ENCODE measurements at regions not wholly inside any gene's neighbourhood (a gene's known extent, or its start where the extent isn't known, plus 50 kb on each side); places are given as distances from the start of the nearest gene placed in this dataset.

DNA sequence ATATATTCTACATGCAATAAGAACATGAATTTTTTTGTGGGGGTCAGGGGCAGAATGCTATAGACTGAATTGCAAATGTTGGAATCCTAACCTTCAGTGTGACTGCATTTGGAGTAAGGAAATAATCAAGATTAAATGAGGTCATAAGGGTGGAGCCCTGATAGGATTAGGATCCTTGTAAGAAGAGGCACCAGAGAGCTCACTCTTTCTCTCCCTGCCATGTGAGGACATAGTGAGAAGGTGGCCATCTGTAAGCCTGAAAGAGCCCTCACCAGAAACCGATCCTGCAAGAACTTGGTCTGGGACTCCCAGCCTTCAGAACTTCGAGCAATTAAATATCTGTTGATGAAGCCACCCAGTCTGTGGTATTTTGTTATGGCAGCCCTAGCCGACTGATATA, 70.3 kb upstream of the SOX13 start:
- no peaks in the 10 kb centered on the region for H3K79me2 ChIP-seq (ENCODE audit: insufficient read depth, low read length)
- no peak overlapping the region for H3K4me2 ChIP-seq (ENCODE audit: low read length)
- no peaks in the 10 kb centered on the region for H3K9me2 ChIP-seq (ENCODE audit: low read depth, low read length)
- no peaks in the 10 kb centered on the region for H3K36me3 ChIP-seq (ENCODE audit: insufficient read depth, low read length)
- no peaks in the 10 kb centered on the region for H3F3A ChIP-seq (ENCODE audit: insufficient read depth, low read length)
- H3K27me3 ChIP-seq (ENCODE audit: insufficient read depth, low read length), result no peaks in the 10 kb centered on the region
- H4K20me1 ChIP-seq (ENCODE audit: insufficient read depth, low read length), result no peaks in the 10 kb centered on the region
- H3K4me1 ChIP-seq (ENCODE audit: insufficient read depth, low read length, severe bottlenecking), result no peaks in the 10 kb centered on the region
- no peak overlapping the region for H2AFZ ChIP-seq (ENCODE audit: low read length)
- H3K9me3 ChIP-seq (ENCODE audit: low read length), result no peaks in the 10 kb centered on the region
- H3K9ac ChIP-seq (ENCODE audit: low read length), result no peak overlapping the region
- H3K27ac ChIP-seq (ENCODE audit: low read depth, low read length, poor library complexity, severe bottlenecking), result no peak overlapping the region
- no peak for TF ChIP-seq EZH2 (IDR thresholded peaks at IDR 0.05; ENCODE audit: borderline replicate concordance, low read length)
- TF ChIP-seq, protein P1, sequence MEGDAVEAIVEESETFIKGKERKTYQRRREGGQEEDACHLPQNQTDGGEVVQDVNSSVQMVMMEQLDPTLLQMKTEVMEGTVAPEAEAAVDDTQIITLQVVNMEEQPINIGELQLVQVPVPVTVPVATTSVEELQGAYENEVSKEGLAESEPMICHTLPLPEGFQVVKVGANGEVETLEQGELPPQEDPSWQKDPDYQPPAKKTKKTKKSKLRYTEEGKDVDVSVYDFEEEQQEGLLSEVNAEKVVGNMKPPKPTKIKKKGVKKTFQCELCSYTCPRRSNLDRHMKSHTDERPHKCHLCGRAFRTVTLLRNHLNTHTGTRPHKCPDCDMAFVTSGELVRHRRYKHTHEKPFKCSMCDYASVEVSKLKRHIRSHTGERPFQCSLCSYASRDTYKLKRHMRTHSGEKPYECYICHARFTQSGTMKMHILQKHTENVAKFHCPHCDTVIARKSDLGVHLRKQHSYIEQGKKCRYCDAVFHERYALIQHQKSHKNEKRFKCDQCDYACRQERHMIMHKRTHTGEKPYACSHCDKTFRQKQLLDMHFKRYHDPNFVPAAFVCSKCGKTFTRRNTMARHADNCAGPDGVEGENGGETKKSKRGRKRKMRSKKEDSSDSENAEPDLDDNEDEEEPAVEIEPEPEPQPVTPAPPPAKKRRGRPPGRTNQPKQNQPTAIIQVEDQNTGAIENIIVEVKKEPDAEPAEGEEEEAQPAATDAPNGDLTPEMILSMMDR (IDR thresholded peaks at IDR 0.05; ENCODE audit: low read length), result no peak
- no peak overlapping the region for H3K4me3 ChIP-seq (ENCODE audit: low read depth, low read length, poor library complexity, severe bottlenecking)

DNA sequence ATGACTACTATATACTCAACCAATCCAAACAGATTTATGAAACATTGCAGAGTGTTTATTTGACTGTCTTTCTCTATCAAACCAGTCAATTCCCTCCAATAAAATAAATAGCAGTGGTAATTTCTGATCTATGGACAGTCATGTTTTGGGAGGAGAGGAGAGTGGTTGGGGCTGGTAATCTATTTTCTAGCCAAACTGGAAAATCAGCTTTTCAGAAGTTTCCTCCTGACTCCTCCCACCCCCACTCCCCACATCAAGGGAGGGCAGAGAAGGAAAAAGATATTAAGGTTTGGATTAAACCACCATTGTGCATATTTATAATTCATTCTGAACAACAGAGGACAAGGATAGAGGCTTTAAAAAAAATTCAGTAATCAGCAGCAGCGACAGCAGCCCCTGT, 69.4 kb upstream of the SOX13 start:
- TF ChIP-seq, protein P1 (IDR thresholded peaks at IDR 0.05; ENCODE audit: low read length), result no peak
- TF ChIP-seq EZH2 (IDR thresholded peaks at IDR 0.05; ENCODE audit: borderline replicate concordance, low read length), result no peak
- no peak overlapping the region for H2AFZ ChIP-seq (ENCODE audit: low read length)
- no peak overlapping the region for H3K4me2 ChIP-seq (ENCODE audit: low read length)
- no peaks in the 10 kb centered on the region for H4K20me1 ChIP-seq (ENCODE audit: insufficient read depth, low read length)
- no peak overlapping the region for H3K9ac ChIP-seq (ENCODE audit: low read length)
- no peaks in the 10 kb centered on the region for H3K27me3 ChIP-seq (ENCODE audit: insufficient read depth, low read length)
- H3K4me3 ChIP-seq (ENCODE audit: low read depth, low read length, poor library complexity, severe bottlenecking), result no peak overlapping the region
- H3F3A ChIP-seq (ENCODE audit: insufficient read depth, low read length), result no peaks in the 10 kb centered on the region
- no peaks in the 10 kb centered on the region for H3K36me3 ChIP-seq (ENCODE audit: insufficient read depth, low read length)
- H3K79me2 ChIP-seq (ENCODE audit: insufficient read depth, low read length), result no peaks in the 10 kb centered on the region
- H3K4me1 ChIP-seq (ENCODE audit: insufficient read depth, low read length, severe bottlenecking), result no peaks in the 10 kb centered on the region
- no peak overlapping the region for H3K27ac ChIP-seq (ENCODE audit: low read depth, low read length, poor library complexity, severe bottlenecking)
- H3K9me2 ChIP-seq (ENCODE audit: low read depth, low read length), result no peaks in the 10 kb centered on the region
- H3K9me3 ChIP-seq (ENCODE audit: low read length), result no peaks in the 10 kb centered on the region

DNA sequence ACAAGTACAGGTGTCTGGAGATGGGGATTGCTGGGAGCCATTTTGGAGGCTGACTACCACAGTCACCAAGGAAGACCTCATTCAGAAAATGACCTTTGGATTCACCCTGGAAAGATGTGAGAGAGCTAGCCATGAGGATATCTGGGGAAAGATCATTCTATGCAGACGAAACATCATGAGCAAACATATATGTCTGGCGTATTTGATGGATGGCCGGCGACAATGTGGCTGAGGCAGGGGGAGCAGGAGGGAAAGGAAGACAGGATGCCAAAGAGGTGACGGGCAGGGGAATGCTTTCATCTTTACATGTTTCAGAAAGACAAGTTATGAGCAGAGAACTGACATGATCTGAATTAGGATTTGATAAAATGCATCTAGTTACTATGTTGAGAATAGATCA, 61.5 kb upstream of the SOX13 start:
- H3K4me3 ChIP-seq (ENCODE audit: low read depth, low read length, poor library complexity, severe bottlenecking), result no peak overlapping the region
- no peaks in the 10 kb centered on the region for H3K9me3 ChIP-seq (ENCODE audit: low read length)
- no peaks in the 10 kb centered on the region for H3K79me2 ChIP-seq (ENCODE audit: insufficient read depth, low read length)
- H3K9me2 ChIP-seq (ENCODE audit: low read depth, low read length), result no peaks in the 10 kb centered on the region
- no peak overlapping the region for H3K9ac ChIP-seq (ENCODE audit: low read length)
- no peaks in the 10 kb centered on the region for H3F3A ChIP-seq (ENCODE audit: insufficient read depth, low read length)
- H4K20me1 ChIP-seq (ENCODE audit: insufficient read depth, low read length), result no peaks in the 10 kb centered on the region
- H3K36me3 ChIP-seq (ENCODE audit: insufficient read depth, low read length), result no peaks in the 10 kb centered on the region
- no peaks in the 10 kb centered on the region for H3K4me1 ChIP-seq (ENCODE audit: insufficient read depth, low read length, severe bottlenecking)
- no peak overlapping the region for H3K27ac ChIP-seq (ENCODE audit: low read depth, low read length, poor library complexity, severe bottlenecking)
- no peak overlapping the region for H2AFZ ChIP-seq (ENCODE audit: low read length)
- TF ChIP-seq EZH2 (IDR thresholded peaks at IDR 0.05; ENCODE audit: borderline replicate concordance, low read length), result no peak
- TF ChIP-seq, protein P1 (IDR thresholded peaks at IDR 0.05; ENCODE audit: low read length), result no peak
- no peak overlapping the region for H3K4me2 ChIP-seq (ENCODE audit: low read length)
- H3K27me3 ChIP-seq (ENCODE audit: insufficient read depth, low read length), result no peaks in the 10 kb centered on the region

Measured in OCI-LY1 (cell line).